IMR-90 (cell line): ENCODE measurements at regions not wholly inside any gene's neighbourhood (a gene's known extent, or its start where the extent isn't known, plus 50 kb on each side); places are given as distances from the start of the nearest gene placed in this dataset.

Experiments used
- CTCF ChIP-seq: conservative IDR thresholded peaks from 2 replicates; pipeline ENCODE4 v1.5.1; 2012; ENCODE audit warnings: mild to moderate bottlenecking, low read depth, low read length, improper control_type of control experiment
- RFX5 ChIP-seq: IDR thresholded peaks from 2 replicates; pipeline ENCODE4 v1.8.0; 2012; ENCODE audit warnings: low read depth, mild to moderate bottlenecking, low read length, moderate library complexity
- USF2 ChIP-seq: fragments of 150-350 bp; IDR thresholded peaks from 2 replicates; pipeline ENCODE4 v1.6.1; 2017; ENCODE audit warnings: mild to moderate bottlenecking, antibody characterized with exemption, low read length, low read depth

GRCh38 chr5:74212336-74212735 lies 428.2 kb downstream of the ENC1 start:
- TF ChIP-seq CTCF (peak; percentile 53), USF2 (no peak), RFX5 (no peak)
